Body of pancreas (tissue), 4 donors: ENCODE measurements at regions not wholly inside any gene's neighbourhood (a gene's known extent, or its start where the extent isn't known, plus 50 kb on each side); places are given as distances from the start of the nearest gene placed in this dataset.

Source experiments
- CTCF ChIP-seq, 7 experiments: fragments of 450-650 bp in 4 of 7; fragments of 200-600 bp in 3 of 7; sonication (generic) in 3 of 7; IDR thresholded peaks; one replicate each; pipeline ENCODE4 v1.5.1; 2016 to 2019; ENCODE audit warnings: antibody characterized with exemption in 7 of 7
- POLR2A ChIP-seq, 3 donors: fragments of 450-650 bp; IDR thresholded peaks; one replicate each; pipeline ENCODE4 v1.6.1; 2016; ENCODE audit warnings: antibody characterized with exemption in 3 of 3, mild to moderate bottlenecking in 2 of 3

DNA sequence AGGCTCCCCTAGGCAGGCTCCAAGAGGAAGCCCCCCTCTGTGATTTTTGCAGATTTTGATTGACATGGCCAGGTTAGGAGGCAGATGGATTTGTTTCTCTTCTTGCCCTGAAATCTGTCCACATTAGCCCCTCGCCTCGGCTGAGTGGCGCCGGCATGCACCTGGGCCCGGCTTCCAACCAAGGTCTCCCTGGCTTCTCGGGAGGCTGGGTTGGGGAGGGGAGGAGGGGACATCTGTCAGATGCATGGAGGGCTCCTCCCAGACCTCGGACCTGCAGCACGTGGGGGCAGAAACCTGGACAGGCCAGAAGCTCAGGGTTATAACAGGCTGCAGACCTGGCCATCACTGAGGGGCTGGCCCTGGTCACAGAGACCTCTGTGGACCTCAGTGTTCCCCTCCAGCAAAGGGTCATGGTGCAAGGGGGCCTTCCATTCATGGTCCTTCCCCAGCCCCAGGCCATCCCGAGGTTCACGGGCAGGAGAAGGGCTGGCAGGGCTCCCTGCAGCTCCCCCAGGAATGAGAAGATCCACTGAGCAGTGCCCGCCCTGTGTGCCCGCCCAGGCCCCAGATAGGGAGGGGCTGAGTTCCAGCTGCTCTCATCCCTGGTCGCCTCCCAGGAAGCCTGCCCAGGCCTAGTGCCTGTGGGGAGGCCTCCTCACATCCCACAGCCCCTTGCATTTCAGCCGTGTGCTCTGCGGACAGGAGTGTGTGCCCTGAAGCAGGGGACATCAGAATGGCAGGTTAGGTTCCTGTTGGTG, 747.8 kb downstream of the BRD1 start:
- TF ChIP-seq CTCF (IDR thresholded peaks at IDR 0.05) (no peak), POLR2A (IDR thresholded peaks at IDR 0.05) (no peak)
